ENCODE measurements at regions not wholly inside any gene's neighbourhood (a gene's known extent, or its start where the extent isn't known, plus 50 kb on each side); places are given as distances from the start of the nearest gene placed in this dataset.

DNA sequence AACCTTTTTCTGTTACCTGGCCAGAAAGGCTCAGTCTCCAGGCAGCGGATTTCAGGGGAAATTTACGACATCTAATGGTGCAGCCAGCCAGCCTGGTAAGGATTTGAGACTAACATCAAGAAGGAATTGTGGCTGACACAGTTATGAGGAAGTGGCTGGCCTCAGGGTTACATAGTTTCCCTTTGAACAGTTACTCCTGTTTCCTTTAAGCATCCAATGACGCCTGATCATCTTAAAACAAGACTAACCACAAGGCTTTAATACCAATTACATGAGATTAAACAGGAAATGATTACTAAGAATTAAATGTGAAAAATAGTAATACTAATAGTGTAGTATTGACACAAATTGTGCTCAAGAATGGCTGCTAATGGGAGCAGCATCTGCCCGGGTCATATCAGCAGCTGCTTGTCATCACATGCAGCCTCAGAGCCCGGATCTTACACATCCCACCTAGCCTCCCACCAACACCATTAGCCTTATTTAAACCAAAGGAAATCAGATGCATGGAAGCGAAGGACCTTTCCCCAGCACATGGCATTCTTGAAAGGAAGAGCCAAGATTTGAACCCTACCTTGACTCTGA is 431.8 kb downstream of the PMP22 start:
- no peak for DNase-seq (ENCODE audit: low read depth in 3 of 3, low spot score in 1 of 3)

DNA sequence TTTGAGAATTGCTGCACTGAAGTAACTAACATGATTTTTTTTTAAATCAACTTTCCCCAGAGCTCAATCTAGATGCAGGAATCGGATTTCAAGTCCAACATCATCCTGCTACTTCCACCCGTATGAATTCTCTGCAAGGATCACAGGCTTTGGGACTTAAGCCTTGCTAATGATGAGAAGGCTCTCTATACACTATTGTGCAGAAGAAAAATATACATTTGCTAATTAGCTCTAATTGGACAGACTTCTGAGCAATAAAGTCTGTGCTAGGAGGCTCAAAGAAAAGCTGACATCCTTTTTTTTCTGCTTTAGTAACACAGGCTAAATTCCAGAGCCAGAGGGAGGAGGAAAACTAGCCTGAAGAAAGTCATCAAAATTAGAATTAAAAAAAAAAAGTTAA is 433.6 kb downstream of the PMP22 start:
- DNase-seq (ENCODE audit: low read depth in 3 of 3, low spot score in 1 of 3), result no peak

DNA sequence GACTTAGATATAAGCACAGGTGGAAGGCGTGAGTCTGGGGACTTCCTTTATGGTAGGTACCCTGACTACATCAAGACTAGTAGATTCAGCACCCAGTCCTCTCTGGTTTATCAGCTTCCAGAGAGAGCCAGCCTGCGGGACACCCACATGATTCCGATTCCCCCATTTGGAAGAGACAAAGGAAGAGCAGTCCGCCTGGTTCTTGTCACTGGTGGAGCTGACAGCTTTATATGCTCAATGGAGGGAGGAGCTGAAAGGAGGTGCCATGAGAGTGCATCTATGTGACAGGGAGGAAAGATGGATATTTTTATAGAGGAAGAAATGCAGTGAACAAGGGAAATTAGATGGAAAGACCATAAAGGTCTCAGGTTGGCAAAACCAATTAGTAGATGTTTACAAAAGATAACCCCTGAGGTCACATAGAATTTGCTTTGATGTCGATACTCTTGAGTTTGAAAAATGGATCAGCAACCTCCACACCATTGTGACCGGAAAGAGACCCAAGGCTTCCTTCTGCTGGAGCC is 437.7 kb downstream of the PMP22 start:
- no peak for DNase-seq (ENCODE audit: low read depth in 3 of 3, low spot score in 1 of 3)

DNA sequence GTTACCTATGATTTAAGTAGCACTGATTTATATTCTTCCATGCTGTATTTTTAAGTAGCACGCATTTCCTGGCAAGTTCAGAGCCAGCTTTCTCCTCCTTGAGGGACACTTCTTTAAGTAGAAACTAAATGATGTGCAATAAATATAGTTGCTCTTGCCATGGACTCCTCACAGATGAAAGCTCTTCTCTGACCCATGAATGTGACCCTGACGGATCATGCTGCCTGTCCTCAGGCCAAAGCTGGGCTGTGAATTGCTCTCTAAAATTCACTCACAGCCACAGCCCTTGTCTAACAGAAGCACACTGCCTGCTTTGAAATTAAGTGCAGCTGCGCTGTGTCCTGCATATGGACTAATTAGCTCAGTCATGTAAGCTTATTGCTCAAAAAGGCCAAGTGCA is 438.8 kb downstream of the PMP22 start:
- DNase-seq (ENCODE audit: low read depth in 3 of 3, low spot score in 1 of 3), result no peak

DNA sequence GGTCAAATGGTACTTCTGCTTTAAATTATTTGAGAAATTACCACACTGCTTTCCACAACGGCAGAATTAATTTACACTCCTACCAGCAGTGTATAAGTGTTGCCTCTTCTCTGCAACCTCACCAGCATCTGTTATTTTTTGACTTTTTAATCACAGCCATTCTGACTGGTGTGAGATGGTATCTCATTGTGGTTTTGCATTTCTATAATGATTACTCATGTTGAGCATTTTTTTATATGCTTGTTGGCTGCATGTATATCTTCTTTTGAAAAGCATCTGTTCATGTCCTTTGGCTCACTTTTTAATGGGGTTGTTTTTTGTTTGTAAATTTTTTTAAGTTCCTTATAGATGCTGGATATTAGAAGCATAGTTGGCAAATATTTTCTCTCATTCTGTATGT is 446.7 kb downstream of the PMP22 start:
- DNase-seq (ENCODE audit: low read depth in 3 of 3, low spot score in 1 of 3), result no peak

DNA sequence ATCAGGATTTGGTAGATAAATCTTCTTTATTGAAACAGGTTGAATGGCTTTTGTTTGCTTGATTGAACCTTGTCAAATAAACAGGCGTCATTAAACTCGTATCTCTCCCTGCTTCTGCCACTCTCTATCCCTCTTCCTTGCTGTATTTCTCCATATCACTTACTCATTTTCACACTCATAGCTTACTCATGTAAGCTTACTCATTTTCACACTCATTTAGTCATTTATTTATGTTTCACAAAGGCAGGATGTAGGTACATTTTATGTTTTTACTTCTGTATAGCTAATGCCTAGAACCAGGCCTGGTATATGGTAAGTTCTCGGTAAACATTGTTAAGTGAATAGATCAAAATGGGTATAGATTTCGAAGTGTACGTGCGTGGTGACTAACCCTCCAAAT is 450.0 kb downstream of the PMP22 start:
- no peak for DNase-seq (ENCODE audit: low read depth in 3 of 3, low spot score in 1 of 3)

DNA sequence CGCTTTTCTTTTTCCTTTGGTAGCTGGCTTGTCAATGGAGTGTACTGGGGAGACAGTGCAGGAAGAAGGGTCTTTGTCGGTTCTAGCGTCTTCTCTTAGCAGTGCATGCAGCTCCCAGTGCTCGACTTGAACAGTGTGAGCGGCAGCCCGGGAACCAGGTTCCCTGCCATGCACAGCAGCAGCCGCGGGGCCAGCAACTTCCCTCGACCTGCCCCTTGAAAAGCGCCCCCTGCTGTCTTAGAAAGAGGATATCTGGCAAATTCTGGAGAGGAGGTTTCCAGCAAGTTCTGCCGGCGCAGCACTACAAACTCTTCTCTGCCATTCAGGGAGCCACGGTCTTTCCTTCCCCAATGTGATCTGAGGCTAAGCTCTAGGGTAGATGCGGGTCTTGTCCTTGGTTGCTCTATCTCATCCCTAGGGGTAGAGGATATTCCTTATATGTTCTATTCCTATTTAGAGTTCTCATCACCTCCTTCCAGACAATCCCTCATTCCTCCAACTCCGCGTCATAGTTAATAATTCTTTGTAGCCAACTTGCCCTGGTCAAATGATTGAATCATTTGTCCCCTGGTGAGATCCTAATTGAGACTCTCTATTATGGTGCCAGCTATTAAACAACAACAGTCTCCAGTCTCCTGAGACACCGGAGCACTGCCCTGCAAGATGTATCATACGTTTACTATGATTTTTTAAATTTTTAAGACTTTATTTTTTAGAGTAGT is 451.3 kb downstream of the PMP22 start:
- no peak for DNase-seq (ENCODE audit: low read depth in 3 of 3, low spot score in 1 of 3)

DNA sequence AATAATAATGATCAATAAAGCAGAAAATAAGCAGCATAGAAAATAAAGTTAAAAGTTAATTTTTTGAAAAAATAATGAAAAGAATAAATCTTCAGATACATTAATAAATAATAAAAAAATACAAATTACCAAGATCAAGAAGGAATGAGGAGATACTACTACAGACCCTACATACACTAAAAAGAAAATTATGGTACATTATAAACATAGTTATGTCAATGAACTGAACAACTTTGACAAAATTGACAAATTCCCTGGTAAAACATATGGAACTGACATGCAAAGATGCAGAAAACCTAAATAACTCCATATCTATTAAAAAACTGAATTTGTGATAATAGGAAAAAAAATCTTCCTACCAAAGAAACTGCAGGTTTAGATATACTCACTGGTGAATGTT is 456.7 kb downstream of the PMP22 start:
- no peak for DNase-seq (ENCODE audit: low read depth in 3 of 3, low spot score in 1 of 3)

DNA sequence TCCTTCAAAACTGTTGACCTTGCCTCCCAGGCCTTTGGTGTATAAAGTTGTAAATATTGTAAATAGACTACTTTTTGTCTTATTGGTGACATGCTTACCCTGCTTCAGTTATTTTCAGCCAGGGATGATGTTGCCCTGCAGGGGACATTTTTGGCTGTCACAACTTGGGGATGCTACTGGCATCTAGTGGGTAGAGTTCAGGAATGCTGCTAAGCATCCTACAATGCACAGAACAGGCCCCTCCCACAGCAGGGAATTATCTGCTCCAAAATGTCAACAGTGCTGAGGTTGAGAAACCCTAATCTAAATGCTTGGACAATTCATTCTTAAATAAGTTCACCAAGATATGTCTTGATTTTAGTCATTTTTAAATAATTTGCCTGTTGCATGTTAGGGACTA is 459.8 kb downstream of the PMP22 start:
- DNase-seq (ENCODE audit: low read depth in 3 of 3, low spot score in 1 of 3), result no peak

DNA sequence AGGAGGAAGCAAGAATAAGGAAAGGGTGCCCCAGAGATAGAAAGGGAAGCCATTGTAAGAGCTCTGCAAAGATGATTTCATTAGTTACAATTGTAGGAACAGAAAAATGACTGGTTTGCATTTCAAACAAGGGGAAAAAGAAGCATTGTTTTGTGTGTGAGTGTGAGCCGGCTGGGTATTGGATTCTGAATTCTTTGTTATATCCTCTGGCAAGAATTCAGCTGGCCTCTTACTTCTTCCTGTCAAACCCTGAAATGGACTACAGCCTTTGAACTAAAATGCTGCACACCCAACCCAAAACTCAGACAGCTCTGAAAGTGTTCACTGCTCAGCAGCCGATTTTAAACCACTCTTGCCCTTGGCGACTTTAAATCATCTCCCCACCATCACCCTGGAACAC is 461.3 kb downstream of the PMP22 start:
- no peak for DNase-seq (ENCODE audit: low read depth in 3 of 3, low spot score in 1 of 3)

DNA sequence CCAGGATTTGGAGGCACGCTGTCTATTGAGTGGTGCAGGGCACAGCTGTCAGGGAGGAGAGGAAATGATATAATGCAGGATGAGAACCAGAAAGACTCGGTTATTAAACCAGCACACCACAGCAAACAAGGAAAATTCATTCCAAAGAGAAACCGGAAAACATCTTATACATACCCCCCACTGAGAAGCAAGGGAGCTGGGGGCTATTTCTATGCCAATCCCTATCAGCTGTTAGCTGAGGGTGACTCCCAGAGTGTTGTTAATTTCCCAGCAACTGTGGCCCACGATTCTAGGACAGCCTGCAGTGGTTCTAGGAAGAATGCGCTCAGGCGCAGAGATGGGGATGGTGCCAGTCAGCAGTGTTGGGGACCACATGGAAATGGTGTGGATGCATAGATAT is 467.3 kb downstream of the PMP22 start:
- DNase-seq (ENCODE audit: low read depth in 3 of 3, low spot score in 1 of 3), result no peak

DNA sequence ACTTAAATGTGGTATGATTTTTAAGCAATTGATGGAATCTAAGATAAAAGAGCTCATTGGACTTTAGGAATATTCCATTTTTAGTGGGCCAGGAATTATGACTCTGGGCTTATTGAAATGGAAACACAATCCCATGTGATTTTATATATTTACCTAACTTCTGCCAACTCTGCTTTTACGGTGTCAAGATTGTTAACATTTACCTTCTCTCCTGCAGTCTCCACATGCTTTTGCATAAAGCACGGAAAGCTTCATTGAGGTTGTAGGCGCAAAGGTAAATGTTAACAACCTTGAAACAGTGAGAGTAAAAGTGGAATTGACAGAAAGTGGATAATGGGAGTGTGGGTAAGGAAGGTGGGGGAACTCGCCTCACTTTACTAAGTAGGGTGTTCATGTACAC is 468.1 kb downstream of the PMP22 start:
- no peak for DNase-seq (ENCODE audit: low read depth in 3 of 3, low spot score in 1 of 3)

DNA sequence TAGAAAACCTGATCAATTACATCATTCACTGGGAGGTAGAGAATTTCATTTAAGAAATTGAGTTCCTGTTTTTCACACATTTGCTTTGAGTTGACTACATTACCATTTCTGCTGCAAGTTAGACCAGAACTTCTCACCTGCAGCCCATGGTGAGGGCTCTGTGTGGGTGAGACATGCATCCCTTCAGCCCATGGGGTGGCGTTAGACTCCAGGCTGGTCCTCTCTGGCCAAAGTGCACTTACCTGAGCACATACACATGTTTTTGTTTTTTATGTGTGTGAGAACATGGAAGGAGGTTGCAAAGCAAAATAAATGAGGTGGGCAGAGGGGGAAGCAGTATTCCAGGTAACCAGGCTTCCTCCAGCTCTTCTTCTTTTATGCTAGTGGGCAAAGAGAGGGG is 470.2 kb downstream of the PMP22 start:
- no peak for DNase-seq (ENCODE audit: low read depth in 3 of 3, low spot score in 1 of 3)

DNA sequence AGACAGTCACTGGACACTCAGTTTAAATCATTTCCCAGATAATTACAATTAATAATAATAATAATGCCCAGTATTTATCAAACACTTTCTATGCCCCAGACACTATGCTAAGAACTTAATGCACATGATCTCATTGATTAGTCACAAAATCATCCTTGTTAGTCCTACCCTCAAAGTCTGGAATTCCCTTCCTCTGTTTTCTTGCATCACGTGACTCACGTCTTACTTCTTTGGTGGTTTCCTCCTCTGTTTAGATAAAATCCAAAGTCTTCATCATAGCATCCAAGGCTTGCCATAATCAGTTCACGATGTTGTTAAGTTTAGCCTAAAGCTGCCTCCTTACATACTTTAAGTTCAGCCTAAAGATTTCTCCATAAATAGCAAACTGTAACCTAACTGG is 471.9 kb downstream of the PMP22 start:
- no peak for DNase-seq (ENCODE audit: low read depth in 3 of 3, low spot score in 1 of 3)

DNA sequence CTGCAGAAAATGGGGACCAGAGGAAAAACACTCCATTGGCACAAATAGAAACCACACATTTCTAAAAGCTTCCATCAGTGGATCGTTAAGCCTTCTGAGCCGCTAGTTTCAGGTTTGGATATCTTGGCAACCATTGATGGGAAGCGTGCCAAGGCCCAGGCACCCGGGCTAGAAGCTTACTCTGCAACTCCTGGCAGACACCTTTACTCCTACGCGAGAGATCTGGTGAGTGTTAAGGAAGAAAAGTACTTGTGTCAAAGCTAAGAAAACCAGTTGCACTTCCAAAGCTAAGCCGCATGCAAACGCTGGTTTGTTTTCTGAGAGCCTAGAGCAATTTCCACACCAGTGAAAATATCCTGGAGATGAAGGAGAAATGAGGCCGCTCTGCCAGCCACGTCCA is 472.4 kb downstream of the PMP22 start:
- no peak for DNase-seq (ENCODE audit: low read depth in 3 of 3, low spot score in 1 of 3)

DNA sequence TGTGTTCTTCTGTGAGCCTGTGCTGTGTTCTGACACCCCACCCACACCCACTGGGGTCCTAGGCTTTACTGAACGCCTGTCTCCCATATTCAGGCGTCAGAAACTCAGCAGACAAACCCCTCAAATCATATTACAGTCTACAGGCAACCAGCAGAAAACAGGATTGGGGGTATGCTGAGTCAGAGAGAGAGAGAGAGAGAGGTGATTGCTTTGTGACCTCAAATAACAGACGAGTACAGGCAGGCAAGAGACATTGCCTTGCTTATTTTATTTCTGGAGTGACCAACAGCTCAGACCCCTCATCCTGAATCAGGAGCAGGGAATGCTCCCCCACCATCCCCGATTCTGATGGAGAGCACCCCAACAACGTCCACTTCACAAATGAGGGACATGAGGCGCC is 473.9 kb downstream of the PMP22 start:
- no peak for DNase-seq (ENCODE audit: low read depth in 3 of 3, low spot score in 1 of 3)

DNA sequence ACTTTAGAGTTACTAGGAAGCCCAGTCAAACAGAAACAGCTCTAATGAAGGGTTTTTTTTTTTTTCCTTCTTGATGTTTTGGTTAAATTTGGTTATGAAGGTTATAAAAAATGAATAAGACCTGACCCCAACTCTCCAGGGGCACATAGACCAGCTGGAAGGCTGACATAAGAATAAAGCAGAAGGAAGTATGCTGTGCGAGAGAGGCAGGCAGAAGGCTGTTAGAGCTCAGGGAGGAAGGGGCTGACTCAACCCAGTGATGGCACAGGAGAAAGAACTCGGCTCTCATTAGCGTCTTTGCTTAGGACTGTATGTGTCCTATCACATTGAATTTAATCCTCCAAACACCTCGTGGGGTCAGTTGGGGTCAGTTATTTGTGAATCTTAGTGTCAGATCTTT is 474.6 kb downstream of the PMP22 start:
- no peak for DNase-seq (ENCODE audit: low read depth in 3 of 3, low spot score in 1 of 3)

DNA sequence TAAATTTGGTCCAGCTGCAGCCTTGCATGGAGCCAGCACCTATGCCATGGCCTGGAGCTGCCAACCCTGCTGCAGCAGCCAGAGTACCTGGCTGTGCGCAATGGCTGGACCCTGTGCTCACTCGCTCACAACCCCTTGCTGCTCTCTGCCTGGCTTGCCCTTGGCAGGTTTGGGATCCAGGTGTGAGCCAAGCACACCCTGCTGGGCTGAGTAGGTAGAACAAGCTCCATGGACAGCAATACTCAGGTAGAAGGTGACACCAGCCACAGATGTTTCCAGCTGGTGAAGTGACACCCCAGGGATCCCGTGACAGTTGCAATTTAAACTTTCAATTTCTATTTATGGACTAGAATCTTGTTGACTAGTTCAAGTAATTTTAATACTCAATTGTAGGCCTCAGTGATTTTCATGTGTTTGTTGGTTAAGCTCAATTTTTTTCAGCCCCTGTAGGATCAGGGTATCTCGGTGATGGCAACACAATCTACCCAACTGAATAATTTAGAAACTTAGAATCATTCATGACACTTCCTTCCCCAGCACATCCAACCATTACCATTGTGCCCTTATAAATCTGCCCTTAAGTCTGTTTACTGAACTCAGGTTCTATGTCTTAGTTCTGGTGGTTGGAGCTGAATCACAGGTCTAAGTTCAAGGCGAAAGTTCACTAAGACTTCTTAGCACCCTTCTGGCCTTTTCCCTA is 480.0 kb downstream of the PMP22 start:
- DNase-seq (ENCODE audit: low read depth in 3 of 3, low spot score in 1 of 3), result peak in 2 of 3 donors; percentile 3 to 4

DNA sequence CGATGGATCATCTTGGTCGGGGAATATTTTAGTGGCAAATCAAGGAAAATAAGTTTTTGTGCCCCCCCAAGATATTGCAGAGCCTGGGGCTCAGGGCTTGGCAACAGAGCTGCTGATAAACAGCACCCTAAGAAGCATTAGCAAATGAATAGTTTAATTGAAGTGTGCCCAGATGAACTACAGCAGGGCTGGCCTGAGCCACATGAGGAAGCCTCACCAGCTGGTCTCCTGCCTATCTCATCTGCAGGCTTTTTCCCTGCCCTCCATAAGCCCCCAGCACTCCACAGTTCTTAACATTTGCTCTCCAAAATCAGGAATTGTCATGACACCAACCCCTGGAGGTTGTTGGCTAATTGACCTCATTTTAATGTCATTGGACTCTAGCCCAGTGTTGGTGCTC is 480.2 kb downstream of the HS3ST3B1 start:
- no peak for DNase-seq (ENCODE audit: low read depth in 3 of 3, low spot score in 1 of 3)

DNA sequence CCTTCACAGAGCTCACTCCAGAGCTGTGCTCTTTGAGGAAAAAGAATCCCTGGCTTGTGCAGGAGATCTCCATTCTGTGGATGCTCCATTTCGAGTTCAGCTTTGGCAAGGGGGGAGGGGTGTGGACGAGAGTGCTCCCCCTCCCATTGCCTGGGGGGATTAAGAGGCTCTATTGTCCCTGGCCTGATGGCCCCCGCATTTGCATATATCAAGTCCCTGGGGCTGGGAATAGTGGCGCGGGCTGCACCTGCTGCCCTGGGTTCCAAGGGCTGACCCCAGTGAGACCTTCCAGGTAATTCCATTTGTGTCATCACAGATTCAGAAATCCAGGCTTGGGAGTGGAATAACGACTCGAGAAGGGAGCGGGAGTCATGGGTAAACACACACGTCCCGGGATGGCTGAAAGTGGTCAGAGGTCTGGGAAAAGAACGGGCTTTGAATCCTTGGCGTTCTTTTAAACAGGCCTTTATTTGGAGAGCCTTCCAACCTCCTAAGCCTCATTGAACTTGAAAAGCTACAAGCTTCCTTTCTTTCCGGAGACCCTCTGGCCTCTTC is 479.3 kb downstream of the HS3ST3B1 start:
- no peak for DNase-seq (ENCODE audit: low read depth in 3 of 3, low spot score in 1 of 3)

DNA sequence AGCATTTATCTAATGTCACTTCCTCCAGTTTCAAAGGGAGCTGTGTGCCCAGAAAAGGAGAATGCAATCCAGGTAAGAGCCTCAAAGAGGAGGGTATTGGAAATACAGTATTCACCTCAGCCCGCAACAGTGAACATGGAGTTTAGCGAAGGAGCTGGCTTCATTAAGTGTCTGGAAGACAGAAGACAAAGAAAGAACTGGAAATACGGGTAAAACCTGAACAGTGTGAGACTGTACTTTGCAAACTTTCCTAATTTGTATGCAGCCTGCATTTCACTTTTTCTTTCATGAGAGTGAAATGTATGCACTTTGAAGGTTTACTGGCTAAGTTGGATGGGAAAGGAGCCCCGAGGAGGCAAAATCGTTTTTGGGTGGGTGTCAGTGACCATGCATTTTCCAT is 478.4 kb downstream of the HS3ST3B1 start:
- no peak for DNase-seq (ENCODE audit: low read depth in 3 of 3, low spot score in 1 of 3)

DNA sequence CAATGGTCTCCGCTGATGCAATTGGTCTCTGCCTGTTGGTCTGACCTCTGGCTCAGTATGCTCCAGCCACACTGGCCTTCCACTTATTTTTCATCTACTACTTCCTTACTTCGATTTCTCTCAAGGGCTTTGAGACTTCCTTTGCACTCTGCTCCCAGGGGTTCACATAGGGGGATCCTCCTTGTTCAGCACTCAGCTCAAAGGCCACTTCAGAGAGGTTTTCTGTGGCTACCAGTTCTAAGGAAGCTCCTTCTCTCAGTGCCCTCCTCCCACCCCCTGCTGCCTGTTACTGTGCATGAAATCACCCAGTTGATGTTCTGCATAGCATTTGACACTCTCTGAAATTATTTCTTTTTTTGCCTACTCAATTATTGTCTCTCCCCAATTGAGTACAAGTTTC is 476.4 kb downstream of the HS3ST3B1 start:
- DNase-seq (ENCODE audit: low read depth in 3 of 3, low spot score in 1 of 3), result no peak
